Kasumi-1 (cell line): ENCODE measurements at regions not wholly inside any gene's neighbourhood (a gene's known extent, or its start where the extent isn't known, plus 50 kb on each side); places are given as distances from the start of the nearest gene placed in this dataset.

Source experiments
- DNase-seq, 2 experiments: peaks; one replicate each; lab custom pipeline; 2025; lab: John Stamatoyannopoulos, UW

DNA sequence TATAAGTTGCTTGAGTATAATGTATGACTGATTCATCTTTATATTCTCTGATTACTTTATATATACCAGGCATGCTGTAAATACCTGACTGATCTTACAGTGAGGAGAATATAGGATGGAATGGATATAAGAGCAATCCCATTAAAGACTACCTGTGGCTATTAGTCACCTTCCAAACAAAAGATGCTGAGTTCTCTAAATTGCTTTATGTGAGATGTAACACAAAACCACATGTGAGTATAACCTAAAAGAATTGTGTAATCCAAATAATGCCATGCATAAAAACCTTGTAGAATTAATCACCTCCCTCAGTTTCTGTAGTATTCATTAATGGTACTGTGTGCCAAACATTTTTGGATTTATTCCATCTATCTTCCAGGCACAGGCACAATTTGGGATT is 134.6 kb upstream of the LRRC7 start:
- no peak for DNase-seq

DNA sequence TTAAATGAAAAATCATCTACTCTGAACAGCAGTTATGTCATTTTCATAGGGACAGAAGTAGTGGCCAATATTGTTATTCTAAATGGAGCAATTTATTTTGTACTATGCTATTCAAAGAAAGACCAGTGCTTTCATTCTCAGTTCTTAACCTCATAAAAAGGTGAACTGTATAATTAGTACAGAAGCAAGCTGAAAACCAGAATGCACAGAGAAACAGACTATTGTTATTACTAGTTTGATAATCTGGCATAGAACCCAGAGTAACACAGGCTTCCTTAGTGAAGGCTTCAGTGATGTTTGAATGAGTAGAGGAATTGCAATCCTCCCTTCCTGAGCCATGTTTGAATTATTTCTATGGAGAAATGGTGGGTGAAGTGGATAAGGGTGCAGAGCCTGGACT is 131.6 kb upstream of the LRRC7 start:
- no peak for DNase-seq

DNA sequence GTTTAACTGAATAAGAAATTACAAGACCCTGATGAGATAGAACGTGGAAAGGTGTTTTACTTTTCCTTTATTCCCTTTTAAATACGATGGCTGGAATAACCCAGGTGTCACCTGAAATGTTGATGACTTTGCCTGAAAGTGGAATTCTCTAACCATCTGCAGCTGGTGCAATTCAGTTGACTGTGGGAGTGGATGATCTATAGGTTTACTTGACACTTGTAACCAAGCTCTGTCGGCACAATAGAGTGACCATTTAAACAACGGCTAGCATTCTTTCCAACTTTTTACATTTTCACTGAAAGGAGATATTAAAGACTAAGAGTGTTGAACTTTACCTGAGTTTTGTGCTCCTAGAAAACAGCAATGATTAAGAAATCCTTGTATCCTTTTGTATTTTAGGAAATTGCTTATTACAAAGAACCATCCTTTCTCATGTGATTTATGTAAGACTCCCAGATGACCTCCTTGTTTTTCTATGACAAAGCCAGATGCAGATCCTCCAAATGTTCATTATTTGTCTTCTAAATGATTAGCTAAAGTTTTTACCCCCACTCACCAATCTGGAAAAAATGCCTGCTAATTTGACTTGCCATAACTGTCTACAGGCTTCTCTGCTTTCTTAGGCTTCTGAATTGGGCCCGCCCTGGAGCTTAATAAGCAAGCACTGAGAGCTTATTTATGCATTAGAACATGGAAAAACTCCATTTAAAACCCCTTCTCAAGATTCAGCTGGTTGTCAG is 129.5 kb upstream of the LRRC7 start:
- DNase-seq = no peak

DNA sequence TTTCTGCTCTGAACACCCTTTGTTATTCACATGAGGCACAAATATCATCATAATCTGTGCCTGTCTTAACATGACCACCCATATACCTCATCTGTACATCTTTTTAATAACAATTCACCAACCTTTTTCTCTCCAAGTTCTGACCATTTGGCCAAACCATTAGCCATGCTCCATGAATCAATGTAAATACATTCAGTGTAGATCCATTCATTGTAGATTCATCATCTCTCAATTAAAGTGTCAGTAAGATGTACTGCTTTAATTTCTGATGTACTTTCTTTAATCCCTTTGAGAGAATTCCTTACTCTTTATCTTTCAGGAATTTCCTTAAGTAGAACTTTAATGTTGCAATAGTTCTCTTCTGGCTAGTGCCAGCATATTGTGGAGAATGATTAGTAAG is 126.2 kb upstream of the LRRC7 start:
- no peak for DNase-seq

DNA sequence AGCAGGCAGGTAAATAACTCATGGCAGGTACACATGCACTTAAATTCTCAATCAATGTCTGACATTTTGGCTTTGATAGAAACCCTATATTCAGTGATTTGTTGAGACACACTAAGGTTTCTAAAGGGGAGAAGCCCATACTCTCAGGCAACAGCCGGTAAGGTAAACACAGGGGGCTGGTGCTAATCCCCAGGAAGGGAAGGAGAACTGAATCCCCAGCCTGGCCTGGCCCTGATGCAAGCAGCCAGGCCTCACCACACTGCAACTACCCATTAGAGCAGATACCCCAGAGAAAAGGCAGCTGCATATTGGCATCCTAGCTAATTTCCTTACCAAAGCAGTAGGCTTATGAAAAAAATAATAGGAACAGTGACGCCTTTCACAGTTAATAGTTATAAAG is 116.5 kb upstream of the LRRC7 start:
- DNase-seq = no peak

DNA sequence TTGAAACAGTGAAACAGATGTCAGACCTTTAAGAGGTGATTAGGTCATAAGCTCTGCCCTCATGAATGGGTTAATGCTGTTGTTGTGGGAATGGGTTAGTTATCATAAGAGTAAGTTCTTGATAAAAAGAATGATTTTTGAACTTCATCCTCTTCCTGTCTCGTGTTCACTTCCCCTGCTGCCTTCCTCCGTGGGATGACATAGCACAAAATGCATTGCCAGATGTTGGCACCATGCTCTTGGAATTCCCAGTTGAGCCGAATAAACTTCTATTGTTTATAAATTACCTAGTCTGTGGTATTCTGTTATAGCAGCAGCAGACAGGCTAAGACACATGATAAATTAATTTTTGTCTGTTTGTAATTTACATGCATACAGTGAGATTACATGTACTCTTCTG is 112.0 kb upstream of the LRRC7 start:
- DNase-seq = no peak

DNA sequence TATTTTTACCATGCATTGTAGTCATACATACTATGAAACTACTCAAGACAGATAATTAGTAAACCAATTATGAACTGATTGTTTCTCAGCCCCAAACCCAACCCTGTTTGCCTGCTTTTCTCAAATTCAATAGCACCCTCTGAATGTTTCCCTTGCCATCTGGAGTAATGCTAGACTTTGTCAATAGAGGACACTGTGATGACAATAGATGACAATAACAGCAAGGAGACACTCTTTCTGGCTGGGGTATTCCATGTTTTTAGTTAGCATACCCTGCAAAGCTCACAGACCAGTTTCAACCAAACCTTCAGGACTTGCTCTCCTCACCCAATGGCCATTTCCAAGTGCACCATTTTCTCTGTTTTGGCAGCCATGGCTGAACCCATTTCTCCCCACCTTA is 108.5 kb upstream of the LRRC7 start:
- no peak for DNase-seq

DNA sequence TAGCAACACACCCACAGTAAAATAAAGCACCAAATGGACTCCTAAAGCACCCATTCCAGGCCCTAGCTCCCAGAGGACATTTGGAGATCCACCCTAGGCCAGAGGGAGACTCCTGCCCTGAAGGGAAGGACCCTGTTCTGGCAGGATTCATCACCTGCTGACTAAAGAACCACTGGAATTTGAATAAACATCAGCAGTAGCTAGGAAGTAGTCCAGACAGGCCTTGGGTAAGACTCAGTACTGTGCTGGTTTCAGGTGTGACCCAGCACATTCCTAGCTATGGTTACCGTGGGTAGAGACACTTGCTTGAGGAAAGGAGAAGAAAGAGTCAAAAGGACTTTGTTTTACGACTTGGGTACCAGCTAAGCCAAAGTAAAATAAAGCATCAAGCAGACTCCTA is 92.7 kb upstream of the LRRC7 start:
- DNase-seq = no peak

DNA sequence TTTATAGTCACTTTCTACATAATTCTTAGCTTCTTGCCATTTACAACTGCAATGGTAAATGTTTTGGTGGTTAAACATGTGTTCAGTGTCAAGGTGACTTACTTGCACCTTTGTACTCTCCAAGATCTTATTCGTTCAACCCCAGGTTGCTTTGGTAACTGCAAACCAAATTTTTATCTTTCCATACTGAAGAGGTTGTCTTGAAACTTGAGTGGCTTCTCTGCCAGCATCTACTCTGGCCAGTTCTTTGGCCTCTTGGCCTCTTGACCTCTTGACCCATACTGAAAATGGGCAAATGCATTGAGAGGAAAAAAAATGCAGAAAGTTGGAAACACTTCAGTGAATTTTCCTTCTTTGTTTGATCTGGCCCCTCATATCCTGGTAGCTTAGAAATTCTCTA is 88.0 kb upstream of the LRRC7 start:
- DNase-seq = no peak

DNA sequence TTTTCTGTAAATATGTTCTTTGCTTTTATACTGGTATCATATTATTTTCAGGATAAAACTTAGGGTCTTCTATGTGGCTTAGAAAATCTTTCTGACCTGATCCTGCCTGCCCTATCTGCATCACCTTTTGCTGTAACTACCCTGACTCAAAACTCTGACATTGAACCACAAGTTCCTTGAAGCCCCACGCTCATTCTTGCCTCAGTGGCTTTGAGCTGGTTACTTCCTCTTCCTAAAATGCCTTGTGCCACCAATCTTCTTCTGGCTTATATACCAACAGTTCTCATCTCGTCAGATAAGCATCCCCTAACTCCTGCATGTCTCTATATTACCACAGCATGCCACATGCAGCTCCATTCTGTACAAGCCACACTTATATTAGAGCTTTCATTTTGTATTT is 84.5 kb upstream of the LRRC7 start:
- DNase-seq = peak in 1 of 2 experiments; percentile 22

DNA sequence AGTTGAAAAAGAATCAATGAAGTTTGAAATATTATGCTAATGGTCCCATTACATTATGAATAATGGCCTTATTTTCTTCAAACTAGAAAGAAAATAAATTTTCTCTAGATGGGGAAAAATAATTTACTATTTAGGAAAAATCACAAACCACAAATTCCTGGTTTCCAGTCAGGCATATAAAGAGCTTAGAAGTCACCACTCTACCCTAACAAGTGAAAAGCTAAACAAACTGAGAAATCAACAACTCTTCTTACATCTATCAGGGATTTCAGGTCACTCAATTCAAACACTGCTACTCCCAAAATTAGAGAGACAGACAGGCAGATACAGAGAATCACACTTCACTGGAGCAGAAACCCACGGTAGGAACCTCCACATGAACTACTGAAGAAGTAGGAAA is 82.1 kb upstream of the LRRC7 start:
- no peak for DNase-seq

DNA sequence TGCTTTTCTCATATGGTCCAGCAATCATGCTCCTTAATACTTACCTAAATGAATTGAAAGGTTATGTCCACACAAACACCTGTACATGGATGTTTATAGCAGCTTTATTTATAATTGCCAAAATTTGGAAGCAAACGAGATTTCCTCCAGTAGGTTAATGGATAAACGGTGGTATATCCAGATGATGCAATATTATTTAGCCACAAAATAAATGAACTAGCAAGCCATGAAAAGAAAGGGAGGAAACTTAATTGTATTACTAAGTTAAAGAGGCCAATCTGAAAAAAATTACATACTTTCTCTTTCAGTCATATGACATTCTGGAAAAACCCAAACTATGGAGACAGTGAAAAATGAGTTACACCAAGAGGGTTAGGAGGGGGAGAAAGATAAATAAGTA is 76.3 kb upstream of the LRRC7 start:
- DNase-seq = no peak

DNA sequence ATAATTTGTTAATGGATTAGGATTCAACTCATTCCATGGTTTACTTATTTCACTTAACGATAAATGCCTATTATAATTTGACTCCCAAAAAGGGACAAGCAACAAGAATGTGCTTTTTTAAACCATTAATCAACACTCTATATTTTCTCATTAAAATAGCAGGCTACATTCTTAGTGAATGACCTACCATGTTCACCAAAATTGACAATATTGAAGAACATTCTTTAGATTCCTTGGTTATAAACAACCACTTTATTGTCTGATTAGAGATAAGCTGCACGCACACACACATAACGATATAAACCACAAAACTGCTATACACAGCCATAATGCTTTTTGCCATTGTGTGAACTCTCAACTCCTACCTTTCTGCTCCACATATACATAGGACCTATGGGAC is 75.4 kb upstream of the LRRC7 start:
- DNase-seq = no peak

DNA sequence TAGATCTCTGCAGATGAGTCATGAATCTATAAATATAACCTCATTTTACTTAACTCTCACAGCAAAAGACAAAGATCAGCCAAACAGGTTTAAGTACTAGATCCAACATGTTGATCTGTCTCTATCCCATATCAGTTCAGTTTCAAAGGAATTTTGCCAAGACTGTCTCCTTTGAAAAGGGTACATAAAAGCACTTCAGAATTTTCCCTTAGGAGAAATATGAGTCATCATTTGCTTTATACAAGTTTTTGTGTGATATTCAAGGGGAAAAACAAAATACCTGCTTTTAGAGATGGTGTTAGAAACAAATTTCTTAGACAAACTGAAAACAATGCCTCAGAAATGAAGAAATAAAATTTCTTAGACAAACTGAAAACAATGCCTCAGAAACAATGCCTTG is 73.5 kb upstream of the LRRC7 start:
- no peak for DNase-seq

DNA sequence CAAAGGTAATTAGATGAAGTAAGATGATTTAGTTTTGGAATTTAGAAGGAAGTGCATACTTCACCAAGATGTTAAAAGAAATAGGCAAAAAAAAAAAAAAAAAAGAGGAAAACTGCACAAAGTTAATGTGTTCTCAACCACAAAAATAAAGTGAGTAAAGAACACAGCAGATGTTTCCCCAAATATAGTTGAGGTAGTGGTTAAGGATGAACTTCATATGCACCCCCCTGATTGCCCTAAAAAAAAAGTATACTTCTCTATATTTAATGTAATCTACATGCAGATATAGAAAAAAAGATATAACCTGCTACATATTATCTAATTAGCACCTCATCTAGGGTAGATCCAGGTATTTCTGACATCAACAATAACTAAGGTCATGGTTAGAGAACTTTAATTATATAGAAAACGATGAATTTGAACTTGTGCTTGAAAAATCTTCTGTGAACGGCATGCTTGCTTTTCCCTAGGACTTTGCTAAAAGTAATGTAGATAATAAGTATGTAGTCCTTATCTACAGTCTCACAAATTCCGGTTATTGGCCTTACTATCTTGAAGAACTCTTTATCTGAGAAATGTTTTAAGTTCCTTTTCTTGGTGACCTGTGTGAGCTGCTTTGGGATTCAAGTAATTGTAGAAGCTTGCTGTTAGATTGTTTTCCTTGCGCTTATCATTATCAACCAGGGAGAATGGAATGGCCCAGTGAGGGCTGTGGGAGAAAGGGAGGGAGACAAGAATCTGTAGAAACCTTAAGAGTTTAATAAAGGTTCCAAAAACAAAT is 70.1 kb upstream of the LRRC7 start:
- DNase-seq = peak in 1 of 2 experiments; percentile 4

DNA sequence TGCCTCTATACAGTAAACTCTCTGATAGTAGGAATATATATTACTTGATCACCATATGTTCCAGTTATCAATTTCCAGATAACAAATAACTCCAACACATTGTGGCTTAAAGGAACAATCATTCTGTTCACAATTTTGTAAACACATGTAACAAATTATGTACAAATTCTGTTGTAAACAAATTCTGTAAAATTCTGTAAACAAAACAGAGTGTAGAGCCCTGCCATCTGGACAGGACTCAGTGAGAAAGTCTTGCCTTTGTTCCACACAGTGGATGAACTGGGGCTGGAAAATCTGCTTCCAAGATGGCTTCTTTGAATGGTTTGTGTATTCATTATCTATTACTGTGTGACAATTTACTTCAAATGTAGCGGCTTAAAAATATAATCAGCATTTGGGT is 69.0 kb upstream of the LRRC7 start:
- no peak for DNase-seq

DNA sequence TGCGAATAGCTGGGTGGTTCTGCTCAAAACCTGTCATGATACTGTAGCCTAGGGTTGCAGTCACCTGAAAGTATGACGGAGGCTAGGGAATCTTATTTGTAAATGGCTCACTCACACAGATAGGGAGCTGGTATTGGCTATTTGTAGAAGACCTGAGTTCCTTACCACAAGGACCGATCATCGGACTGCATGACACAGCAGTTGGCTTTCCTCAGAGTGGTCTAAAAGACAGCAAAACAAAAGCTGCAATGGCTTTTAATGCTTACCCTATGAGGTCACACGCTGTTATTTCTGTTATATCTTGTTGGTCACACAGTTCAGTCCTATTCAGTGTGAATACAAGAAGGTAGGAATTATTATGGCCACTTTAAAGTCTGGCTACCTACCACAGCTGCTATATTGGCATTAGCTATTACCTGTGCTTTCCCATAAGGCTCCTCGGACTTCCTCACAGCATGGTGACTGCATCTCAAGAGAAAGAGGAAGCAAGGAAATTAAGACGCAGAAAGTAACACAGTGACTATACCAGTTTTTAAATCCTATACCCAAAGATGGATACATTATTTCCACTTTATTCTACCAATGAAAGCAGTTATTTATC is 68.4 kb upstream of the LRRC7 start:
- no peak for DNase-seq

DNA sequence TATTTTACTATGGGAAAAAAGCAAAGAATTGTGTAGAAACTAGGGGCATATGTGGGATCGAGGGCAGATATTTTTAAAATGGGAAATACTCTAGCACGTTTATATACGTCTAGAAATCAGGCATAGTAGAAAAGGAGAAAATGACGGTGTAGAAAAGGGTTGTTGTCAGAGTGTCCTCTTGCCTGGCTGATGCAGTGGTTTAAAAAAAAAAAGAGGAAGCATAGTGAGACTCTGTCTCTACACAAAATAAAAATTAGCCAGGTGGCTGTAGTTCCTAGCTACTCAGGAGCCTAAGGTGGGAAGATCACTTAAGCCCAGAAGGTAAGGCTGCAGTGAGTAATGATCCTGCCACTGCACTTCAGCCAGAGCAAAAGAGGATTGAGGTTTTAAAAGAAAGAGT is 64.7 kb upstream of the LRRC7 start:
- DNase-seq = peak; percentile 48 to 63

DNA sequence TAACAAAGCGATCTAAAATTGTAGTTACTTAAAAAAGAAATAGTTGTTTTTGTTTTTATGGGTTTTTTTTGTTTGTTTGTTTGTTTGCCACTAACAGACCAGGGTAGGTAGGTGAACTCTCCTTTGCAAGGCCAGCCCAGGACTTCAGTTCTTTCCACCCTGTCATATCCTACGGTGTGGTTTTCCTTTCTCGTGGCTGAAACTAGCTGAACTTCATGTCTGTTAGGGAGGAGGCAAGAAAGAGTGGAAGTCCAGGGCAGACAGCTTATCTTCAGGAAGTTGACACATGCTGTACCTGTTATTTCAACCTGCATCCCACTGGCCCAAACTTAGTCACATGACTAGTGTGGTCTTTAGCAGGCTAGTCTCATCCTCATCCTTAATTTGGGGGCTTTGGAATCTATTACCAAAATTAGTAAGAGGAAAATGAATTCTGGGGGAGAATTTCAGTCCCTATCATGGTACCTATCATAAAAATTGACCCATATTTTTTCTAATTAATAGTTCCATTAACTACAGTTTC is 62.9 kb upstream of the LRRC7 start:
- peak; percentile 25 to 46 for DNase-seq

DNA sequence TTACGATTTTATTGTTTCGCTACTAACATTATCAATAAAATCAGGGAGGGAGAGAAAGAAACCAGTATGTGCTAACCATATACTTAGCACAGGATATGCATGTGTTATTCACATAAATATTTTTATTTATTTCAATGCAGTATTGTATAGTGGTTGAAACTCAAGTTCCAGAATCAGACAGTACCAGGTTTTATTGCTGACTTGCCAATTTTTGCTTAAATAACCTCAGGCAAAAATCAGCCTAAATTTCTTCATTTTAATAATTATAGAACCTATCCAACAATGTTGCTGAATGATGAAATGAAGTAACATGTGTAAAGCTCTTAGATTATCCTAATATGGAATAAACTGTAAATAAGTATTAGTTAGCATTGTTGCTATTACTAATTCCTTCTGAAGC is 61.4 kb upstream of the LRRC7 start:
- no peak for DNase-seq

DNA sequence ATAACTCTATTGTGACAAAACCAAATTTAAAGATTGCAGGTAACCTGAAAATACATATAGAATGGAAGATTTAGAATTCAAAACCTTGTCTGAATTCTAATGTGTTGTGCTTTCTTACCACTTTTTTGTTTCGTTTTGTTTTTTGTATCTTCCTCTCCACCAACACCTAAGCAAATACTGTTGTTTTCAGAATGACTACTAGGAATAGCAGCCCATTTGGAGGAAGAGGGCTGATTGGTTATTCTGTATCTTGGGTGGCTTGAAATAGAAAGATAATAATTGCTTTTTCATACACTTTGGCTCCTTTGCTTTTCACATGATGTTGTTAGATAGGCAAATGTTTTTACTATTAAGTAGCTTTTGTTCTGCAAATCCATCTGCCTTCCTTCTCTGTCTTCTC is 61.0 kb upstream of the LRRC7 start:
- DNase-seq = no peak

DNA sequence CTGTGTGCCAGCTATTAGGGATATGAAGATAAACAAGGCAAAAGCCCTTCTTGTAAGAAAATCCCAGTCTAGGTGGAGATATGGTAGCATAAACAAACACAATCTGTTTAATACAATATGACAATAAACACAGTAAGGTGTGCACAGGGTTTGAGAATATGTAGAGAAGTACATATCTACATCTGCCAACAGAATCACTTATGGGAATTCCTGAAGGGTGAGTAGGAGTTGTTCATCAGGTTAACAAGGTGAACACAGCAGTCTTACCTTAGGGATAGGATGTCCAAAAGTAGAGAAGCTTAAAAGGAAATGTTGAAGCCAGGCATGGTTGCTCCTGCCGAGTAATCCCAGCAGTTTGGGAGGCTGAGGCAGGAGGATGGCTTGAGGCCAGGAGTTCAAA is 57.7 kb upstream of the LRRC7 start:
- no peak for DNase-seq
